ENCODE measurements at regions not wholly inside any gene's neighbourhood (a gene's known extent, or its start where the extent isn't known, plus 50 kb on each side); places are given as distances from the start of the nearest gene placed in this dataset.

- POLR2A ChIA-PET, result no interaction called here
- CTCF ChIA-PET, result no interaction called here
- ATAC-seq (ENCODE audit: poor library complexity) (no peak), DNase-seq (no peak)
- H3K4me3 Mint-ChIP-seq, result no peak overlapping the region
- TF ChIP-seq CTCF (IDR thresholded peaks at IDR 0.05), result no peak
- Histone ChIP-seq H3K27ac (ENCODE audit: low read depth in 1 of 2, low read length in 2 of 2) (no peak overlapping the region), H3K4me1 (ENCODE audit: insufficient read depth, low read length) (no peaks in the 10 kb centered on the region), H3K36me3 (ENCODE audit: insufficient read depth, low read length) (no peaks in the 10 kb centered on the region), H3K4me3 (ENCODE audit: low read length) (no peak overlapping the region), H3K9me3 (ENCODE audit: control insufficient read depth in 1 of 2, insufficient read depth in 1 of 2, low read length in 2 of 2) (no peaks in the 10 kb centered on the region), H3K27me3 (ENCODE audit: control insufficient read depth in 1 of 2, insufficient read depth in 2 of 2, low read length in 2 of 2) (no peaks in the 10 kb centered on the region)
- intact Hi-C loops (cut with DNase I, micrococcal nuclease), result no loop called here
- H3K36me3 Mint-ChIP-seq (ENCODE audit: low read depth), result no peaks in the 10 kb centered on the region
- no peaks in the 10 kb centered on the region for H3K9me3 Mint-ChIP-seq
- H3K27me3 Mint-ChIP-seq, result no peaks in the 10 kb centered on the region
- H3K4me1 Mint-ChIP-seq (ENCODE audit: low read depth), result no peaks in the 10 kb centered on the region
- H3K27ac Mint-ChIP-seq, result no peak overlapping the region
Observed at GRCh38 chr5:147986134-147986757, 77.5 kb upstream of the SPINK5 start.

- Histone ChIP-seq H3K9me3 (ENCODE audit: control insufficient read depth in 1 of 2, insufficient read depth in 1 of 2, low read length in 2 of 2) (no peaks in the 10 kb centered on the region), H3K27me3 (ENCODE audit: control insufficient read depth in 1 of 2, insufficient read depth in 2 of 2, low read length in 2 of 2) (no peaks in the 10 kb centered on the region), H3K36me3 (ENCODE audit: insufficient read depth, low read length) (no peaks in the 10 kb centered on the region), H3K27ac (ENCODE audit: low read depth in 1 of 2, low read length in 2 of 2) (no peak overlapping the region), H3K4me3 (ENCODE audit: low read length) (no peak overlapping the region), H3K4me1 (ENCODE audit: insufficient read depth, low read length) (no peaks in the 10 kb centered on the region)
- no peak overlapping the region for H3K4me3 Mint-ChIP-seq
- no peaks in the 10 kb centered on the region for H3K27me3 Mint-ChIP-seq
- no peaks in the 10 kb centered on the region for H3K4me1 Mint-ChIP-seq (ENCODE audit: low read depth)
- CTCF ChIA-PET, result interaction anchor here (0.6 kb wide), 1 partner anchor 1925 kb away, joined by 3 read pairs; no protein-coding TSS in a partner anchor
- DNase-seq (no peak), ATAC-seq (ENCODE audit: poor library complexity) (no peak)
- H3K27ac Mint-ChIP-seq, result no peak overlapping the region
- POLR2A ChIA-PET, result no interaction called here
- TF ChIP-seq CTCF (IDR thresholded peaks at IDR 0.05), result no peak
- H3K36me3 Mint-ChIP-seq (ENCODE audit: low read depth), result no peaks in the 10 kb centered on the region
- intact Hi-C loops (cut with DNase I, micrococcal nuclease), result no loop called here
- H3K9me3 Mint-ChIP-seq, result no peaks in the 10 kb centered on the region
Observed at GRCh38 chr5:147985608-147986007, 78.2 kb upstream of the SPINK5 start.

GRCh38 chr5:147983742-147984141 is 77.4 kb upstream of the C5orf46 start:
- Mint-ChIP-seq H3K4me1 (ENCODE audit: low read depth) (no peaks in the 10 kb centered on the region), H3K36me3 (ENCODE audit: low read depth) (no peaks in the 10 kb centered on the region), H3K27me3 (no peaks in the 10 kb centered on the region), H3K27ac (no peak overlapping the region), H3K9me3 (no peaks in the 10 kb centered on the region), H3K4me3 (no peak overlapping the region)
- Histone ChIP-seq H3K4me3 (ENCODE audit: low read length) (no peak overlapping the region), H3K27ac (ENCODE audit: low read depth in 1 of 2, low read length in 2 of 2) (no peak overlapping the region), H3K36me3 (ENCODE audit: insufficient read depth, low read length) (no peaks in the 10 kb centered on the region), H3K9me3 (ENCODE audit: control insufficient read depth in 1 of 2, insufficient read depth in 1 of 2, low read length in 2 of 2) (no peaks in the 10 kb centered on the region), H3K27me3 (ENCODE audit: control insufficient read depth in 1 of 2, insufficient read depth in 2 of 2, low read length in 2 of 2) (no peaks in the 10 kb centered on the region), H3K4me1 (ENCODE audit: insufficient read depth, low read length) (no peaks in the 10 kb centered on the region)
- no peak for ATAC-seq (ENCODE audit: poor library complexity)
- ChIA-PET POLR2A (no interaction called here), CTCF (no interaction called here)
- no peak for TF ChIP-seq CTCF (IDR thresholded peaks at IDR 0.05)
- DNase-seq, result no peak
- intact Hi-C loops (cut with DNase I, micrococcal nuclease), result no loop called here

Measured in CD4-positive, alpha-beta T cell (primary cell).